ENCODE measurements at regions not wholly inside any gene's neighbourhood (a gene's known extent, or its start where the extent isn't known, plus 50 kb on each side); places are given as distances from the start of the nearest gene placed in this dataset.

GRCh38 chr16:49913720-49914119 is 57.8 kb upstream of the ZNF423 start:
- no peak for TF ChIP-seq POLR2AphosphoS5 (IDR thresholded peaks at IDR 0.05)
- TF ChIP-seq POLR2A (IDR thresholded peaks at IDR 0.05): no peak
- TF ChIP-seq CTCF (IDR thresholded peaks at IDR 0.05): no peak
- TF ChIP-seq EP300 (IDR thresholded peaks at IDR 0.05; ENCODE audit: low read depth): no peak

All from transverse colon (tissue), 4 donors.